ENCODE measurements at regions not wholly inside any gene's neighbourhood (a gene's known extent, or its start where the extent isn't known, plus 50 kb on each side); places are given as distances from the start of the nearest gene placed in this dataset.

DNA sequence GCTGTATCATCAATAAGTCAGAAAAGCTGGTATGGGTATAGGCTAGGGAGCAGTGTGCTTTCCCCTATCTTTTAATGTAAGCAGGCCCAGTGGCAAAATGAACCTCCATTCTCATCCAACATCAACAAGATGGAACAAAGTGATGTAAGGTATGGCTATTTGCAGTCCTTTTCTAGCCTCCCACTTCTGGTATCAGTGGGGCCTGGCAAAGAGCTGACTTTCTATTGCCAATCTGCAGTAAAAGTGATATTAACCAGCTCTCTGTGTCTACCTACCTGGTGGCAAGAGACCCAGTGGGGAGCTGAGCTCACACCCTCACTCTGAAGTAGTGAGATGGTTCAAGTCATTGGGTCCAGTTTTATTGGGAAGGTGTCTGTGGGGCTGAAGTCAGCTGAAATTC is 1492.6 kb downstream of the CDH11 start:
- Mint-ChIP-seq H3K4me3 (no peak overlapping the region), H3K27me3 (no peaks in the 10 kb centered on the region), H3K36me3 (ENCODE audit: low read depth) (no peaks in the 10 kb centered on the region), H3K4me1 (ENCODE audit: low read depth) (no peaks in the 10 kb centered on the region), H3K9me3 (peaks cover 7% of the 10 kb centered on the region), H3K27ac (no peak overlapping the region)
- CTCF ChIA-PET: no interaction called here
- H3K4me3 ChIP-seq (ENCODE audit: low read length): no peak overlapping the region
- no peaks in the 10 kb centered on the region for H3K4me1 ChIP-seq (ENCODE audit: insufficient read depth, low read length)
- ATAC-seq (ENCODE audit: poor library complexity): no peak
- intact Hi-C loops (cut with DNase I, micrococcal nuclease): no loop called here
- H3K9me3 ChIP-seq (ENCODE audit: control insufficient read depth in 1 of 2, insufficient read depth in 1 of 2, low read length in 2 of 2): peaks cover 12 to 16% of the 10 kb centered on the region in 2 experiments
- no peaks in the 10 kb centered on the region for H3K27me3 ChIP-seq (ENCODE audit: control insufficient read depth in 1 of 2, insufficient read depth in 2 of 2, low read length in 2 of 2)
- no peak for DNase-seq
- TF ChIP-seq, protein P1, sequence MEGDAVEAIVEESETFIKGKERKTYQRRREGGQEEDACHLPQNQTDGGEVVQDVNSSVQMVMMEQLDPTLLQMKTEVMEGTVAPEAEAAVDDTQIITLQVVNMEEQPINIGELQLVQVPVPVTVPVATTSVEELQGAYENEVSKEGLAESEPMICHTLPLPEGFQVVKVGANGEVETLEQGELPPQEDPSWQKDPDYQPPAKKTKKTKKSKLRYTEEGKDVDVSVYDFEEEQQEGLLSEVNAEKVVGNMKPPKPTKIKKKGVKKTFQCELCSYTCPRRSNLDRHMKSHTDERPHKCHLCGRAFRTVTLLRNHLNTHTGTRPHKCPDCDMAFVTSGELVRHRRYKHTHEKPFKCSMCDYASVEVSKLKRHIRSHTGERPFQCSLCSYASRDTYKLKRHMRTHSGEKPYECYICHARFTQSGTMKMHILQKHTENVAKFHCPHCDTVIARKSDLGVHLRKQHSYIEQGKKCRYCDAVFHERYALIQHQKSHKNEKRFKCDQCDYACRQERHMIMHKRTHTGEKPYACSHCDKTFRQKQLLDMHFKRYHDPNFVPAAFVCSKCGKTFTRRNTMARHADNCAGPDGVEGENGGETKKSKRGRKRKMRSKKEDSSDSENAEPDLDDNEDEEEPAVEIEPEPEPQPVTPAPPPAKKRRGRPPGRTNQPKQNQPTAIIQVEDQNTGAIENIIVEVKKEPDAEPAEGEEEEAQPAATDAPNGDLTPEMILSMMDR (IDR thresholded peaks at IDR 0.05): no peak
- POLR2A ChIA-PET: no interaction called here
- no peak overlapping the region for H3K27ac ChIP-seq (ENCODE audit: low read depth in 1 of 2, low read length in 2 of 2)
- no peaks in the 10 kb centered on the region for H3K36me3 ChIP-seq (ENCODE audit: insufficient read depth, low read length)

DNA sequence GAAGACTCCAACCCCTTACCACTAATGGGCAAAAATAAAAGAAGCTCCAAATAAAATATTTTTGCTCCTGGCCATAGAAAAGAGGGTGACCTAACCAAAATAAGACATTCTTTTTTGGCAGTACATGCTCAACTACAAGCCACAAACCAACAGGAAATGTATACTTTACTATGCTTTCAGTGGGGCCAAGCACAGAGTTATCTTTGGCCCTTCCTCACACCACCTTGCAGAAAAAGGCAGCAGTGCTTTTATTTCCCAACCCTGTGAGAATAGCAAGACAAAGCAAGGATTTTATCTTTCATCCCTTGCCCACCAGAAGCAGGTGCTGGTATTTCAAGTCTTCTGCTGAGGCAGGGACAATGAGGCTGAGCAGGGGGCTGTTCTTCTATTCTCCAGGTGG is 1493.1 kb downstream of the CDH11 start:
- DNase-seq (no peak), ATAC-seq (ENCODE audit: poor library complexity) (no peak)
- no peak overlapping the region for H3K4me3 ChIP-seq (ENCODE audit: low read length)
- ChIA-PET CTCF (no interaction called here), POLR2A (no interaction called here)
- peaks cover 6% of the 10 kb centered on the region for H3K9me3 Mint-ChIP-seq
- no peaks in the 10 kb centered on the region for H3K36me3 ChIP-seq (ENCODE audit: insufficient read depth, low read length)
- no peaks in the 10 kb centered on the region for H3K4me1 Mint-ChIP-seq (ENCODE audit: low read depth)
- TF ChIP-seq, protein P1 (IDR thresholded peaks at IDR 0.05): no peak
- H3K27ac Mint-ChIP-seq: no peak overlapping the region
- H3K9me3 ChIP-seq (ENCODE audit: control insufficient read depth in 1 of 2, insufficient read depth in 1 of 2, low read length in 2 of 2): peaks cover 12 to 13% of the 10 kb centered on the region in 2 experiments
- H3K36me3 Mint-ChIP-seq (ENCODE audit: low read depth): no peaks in the 10 kb centered on the region
- no peak overlapping the region for H3K27ac ChIP-seq (ENCODE audit: low read depth in 1 of 2, low read length in 2 of 2)
- H3K27me3 ChIP-seq (ENCODE audit: control insufficient read depth in 1 of 2, insufficient read depth in 2 of 2, low read length in 2 of 2): no peaks in the 10 kb centered on the region
- no peaks in the 10 kb centered on the region for H3K4me1 ChIP-seq (ENCODE audit: insufficient read depth, low read length)
- no peaks in the 10 kb centered on the region for H3K27me3 Mint-ChIP-seq
- intact Hi-C loops (cut with DNase I, micrococcal nuclease): no loop called here
- H3K4me3 Mint-ChIP-seq: no peak overlapping the region

GRCh38 chr16:63625126-63625525 is 1496.7 kb downstream of the CDH11 start:
- H3K27ac ChIP-seq (ENCODE audit: low read depth in 1 of 2, low read length in 2 of 2): no peak overlapping the region
- POLR2A ChIA-PET: no interaction called here

More at GRCh38 chr16:63625126-63625525, 1496.7 kb downstream of the CDH11 start:
- Histone ChIP-seq H3K36me3 (ENCODE audit: insufficient read depth, low read length) (no peaks in the 10 kb centered on the region), H3K4me3 (ENCODE audit: low read length) (no peak overlapping the region), H3K27me3 (ENCODE audit: control insufficient read depth in 1 of 2, insufficient read depth in 2 of 2, low read length in 2 of 2) (no peaks in the 10 kb centered on the region), H3K4me1 (ENCODE audit: insufficient read depth, low read length) (no peaks in the 10 kb centered on the region), H3K9me3 (ENCODE audit: control insufficient read depth in 1 of 2, insufficient read depth in 1 of 2, low read length in 2 of 2) (peaks cover 0 to 12% of the 10 kb centered on the region in 2 experiments)
- TF ChIP-seq, protein P1 (IDR thresholded peaks at IDR 0.05): no peak
- Mint-ChIP-seq H3K27ac (no peak overlapping the region), H3K4me1 (ENCODE audit: low read depth) (no peaks in the 10 kb centered on the region), H3K9me3 (peaks cover 10% of the 10 kb centered on the region), H3K36me3 (ENCODE audit: low read depth) (no peaks in the 10 kb centered on the region), H3K4me3 (no peak overlapping the region), H3K27me3 (no peaks in the 10 kb centered on the region)
- intact Hi-C loops (cut with DNase I, micrococcal nuclease): no loop called here
- CTCF ChIA-PET: no interaction called here
- no peak for ATAC-seq (ENCODE audit: poor library complexity)
- no peak for DNase-seq

All from CD4-positive, alpha-beta T cell (primary cell).